Osteoblast (primary cell): ENCODE measurements at regions not wholly inside any gene's neighbourhood (a gene's known extent, or its start where the extent isn't known, plus 50 kb on each side); places are given as distances from the start of the nearest gene placed in this dataset.
A peak's percentile ranks its signal among the peaks of the same experiment; 100 is the strongest.
"Not testable (repeated sequence)": the region's sequence is repeated elsewhere in the genome, so short reads cannot be mapped to it uniquely, and the experiment has no call there.

Experiments used
- DNase-seq: peaks from one replicate; pipeline ENCODE4 v3.0.0; 2011; ENCODE audit warnings: low spot score, mixed read lengths; ENCODE audit not compliant: insufficient read length; ENCODE audit errors: missing footprints
- H2AFZ ChIP-seq: 2 replicates; pipeline ENCODE4 v1.6.0; 2011; ENCODE audit warnings: mild to moderate bottlenecking, low read length
- H3K27ac ChIP-seq: 2 replicates; pipeline ENCODE4 v1.5.1; 2011; ENCODE audit warnings: mild to moderate bottlenecking, low read depth, low read length, moderate library complexity
- H3K27me3 ChIP-seq: 2 replicates; pipeline ENCODE4 v1.6.0; 2012; ENCODE audit warnings: mild to moderate bottlenecking, control low read depth, inconsistent platforms, low read length, moderate library complexity; ENCODE audit not compliant: insufficient read depth
- H3K36me3 ChIP-seq: 2 replicates; pipeline ENCODE4 v1.5.1; 2011; ENCODE audit warnings: mild to moderate bottlenecking, low read length, control low read depth, moderate library complexity; ENCODE audit not compliant: insufficient read depth
- H3K4me1 ChIP-seq: 2 replicates; pipeline ENCODE4 v1.5.1; 2011; ENCODE audit warnings: mild to moderate bottlenecking, low read length, control low read depth, moderate library complexity; ENCODE audit not compliant: insufficient read depth
- H3K4me2 ChIP-seq: 2 replicates; pipeline ENCODE4 v1.6.0; 2011; ENCODE audit warnings: mild to moderate bottlenecking, low read length; ENCODE audit not compliant: insufficient read depth
- H3K4me3 ChIP-seq: fragments of 200-600 bp; sonication (generic); 3 replicates; pipeline ENCODE4 v1.5.1; 2012; ENCODE audit warnings: mild to moderate bottlenecking, low read length, inconsistent platforms; ENCODE audit not compliant: insufficient read depth
- H3K79me2 ChIP-seq: 2 replicates; pipeline ENCODE4 v1.6.0; 2012; ENCODE audit warnings: mild to moderate bottlenecking, low read length, control low read depth, inconsistent platforms; ENCODE audit not compliant: insufficient read depth
- H3K9me3 ChIP-seq: 2 replicates; pipeline ENCODE4 v1.5.1; 2011; ENCODE audit warnings: low read depth, low read length, control low read depth
- H4K20me1 ChIP-seq: 2 replicates; pipeline ENCODE4 v1.6.0; 2012; ENCODE audit warnings: mild to moderate bottlenecking, low read length, control low read depth; ENCODE audit not compliant: insufficient read depth
- CTCF ChIP-seq: IDR thresholded peaks from 2 replicates; pipeline ENCODE4 v1.5.1; 2011; ENCODE audit warnings: mild to moderate bottlenecking, low read depth, low read length, moderate library complexity; ENCODE audit errors: extremely low read depth

DNA sequence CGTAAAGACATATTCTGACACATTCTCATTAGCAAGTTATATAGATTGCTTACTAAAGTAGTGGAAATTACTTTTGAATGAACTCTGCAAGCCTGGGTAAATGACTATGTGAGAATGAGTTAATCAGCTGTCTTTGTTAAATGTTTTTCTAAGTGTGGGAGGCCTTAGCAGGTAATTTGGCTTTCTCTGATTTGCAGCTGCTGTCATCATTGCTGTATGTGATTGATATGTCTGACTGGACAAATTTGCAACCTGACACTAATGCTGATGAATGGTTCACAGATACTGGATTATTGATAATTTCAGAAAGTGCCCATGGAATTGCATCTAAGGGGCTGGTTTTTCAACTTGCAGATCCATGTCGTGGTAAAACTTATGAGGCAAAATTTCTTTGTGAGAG, 372.2 kb upstream of the SGO1 start:
- TF ChIP-seq CTCF, result no peak
- Histone ChIP-seq H3K4me1 (no peaks in the 10 kb centered on the region), H3K27ac (no peak overlapping the region), H3K4me3 (no peak overlapping the region), H3K79me2 (no peaks in the 10 kb centered on the region), H3K4me2 (no peak overlapping the region), H3K36me3 (no peaks in the 10 kb centered on the region), H4K20me1 (no peaks in the 10 kb centered on the region), H2AFZ (no peak overlapping the region), H3K27me3 (no peaks in the 10 kb centered on the region), H3K9me3 (no peaks in the 10 kb centered on the region)
- no peak for DNase-seq

- Histone ChIP-seq H3K36me3 (no peaks in the 10 kb centered on the region), H2AFZ (no peak overlapping the region), H4K20me1 (no peaks in the 10 kb centered on the region), H3K27ac (no peak overlapping the region), H3K4me1 (no peaks in the 10 kb centered on the region), H3K79me2 (no peaks in the 10 kb centered on the region), H3K27me3 (no peaks in the 10 kb centered on the region), H3K4me3 (no peak overlapping the region), H3K9me3 (no peaks in the 10 kb centered on the region), H3K4me2 (no peak overlapping the region)
- TF ChIP-seq CTCF, result no peak
- DNase-seq, result no peak
These were observed 370.7 kb upstream of the SGO1 start for GRCh38 chr3:20556661-20557060.

DNA sequence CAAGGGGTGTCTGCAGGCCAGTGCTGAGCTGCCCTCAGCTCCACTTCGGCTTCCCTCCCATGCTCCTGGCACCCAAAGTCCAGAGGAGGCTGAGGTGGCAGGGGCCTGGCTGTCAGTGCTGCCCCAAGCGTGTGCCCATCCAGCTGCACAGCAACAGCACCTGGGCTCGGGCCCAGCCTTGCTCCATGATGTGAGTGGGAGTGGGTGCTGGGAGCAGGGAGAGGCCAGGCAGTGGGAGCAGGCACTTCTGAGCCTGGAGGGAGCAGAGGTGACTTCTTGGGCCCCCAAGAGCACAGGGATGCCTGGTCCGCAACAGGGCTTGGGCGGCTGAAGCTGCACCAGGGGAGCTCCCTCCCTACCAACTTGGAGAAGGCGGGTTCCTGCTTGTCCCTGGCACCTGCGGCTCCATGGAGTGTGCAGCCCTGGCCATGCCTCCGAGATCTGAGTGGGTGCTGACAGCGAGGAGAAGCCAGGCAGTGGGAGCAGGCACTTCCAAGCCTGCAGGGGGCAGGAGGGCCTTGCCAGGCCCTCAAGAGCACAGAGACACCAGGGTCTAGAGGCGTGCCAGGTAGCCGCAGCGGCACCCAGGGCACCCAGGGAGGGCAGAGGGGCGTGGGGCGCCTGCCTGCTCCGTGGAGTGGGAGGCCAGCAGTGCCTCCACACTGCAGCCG, 366.7 kb upstream of the SGO1 start:
- no peak for TF ChIP-seq CTCF
- Histone ChIP-seq H3K27me3 (no peaks in the 10 kb centered on the region), H3K4me2 (no peak overlapping the region), H3K9me3 (no peaks in the 10 kb centered on the region), H3K4me1 (no peaks in the 10 kb centered on the region), H4K20me1 (no peaks in the 10 kb centered on the region), H3K4me3 (no peak overlapping the region), H3K27ac (no peak overlapping the region), H3K36me3 (no peaks in the 10 kb centered on the region), H2AFZ (no peak overlapping the region), H3K79me2 (no peaks in the 10 kb centered on the region)
- peak; percentile 30 for DNase-seq

GRCh38 chr3:20547361-20548269, 361.6 kb upstream of the SGO1 start:
- H3K4me2 ChIP-seq, H3K4me3 ChIP-seq, H4K20me1 ChIP-seq, H3K79me2 ChIP-seq, H3K9me3 ChIP-seq, DNase-seq, H3K27ac ChIP-seq, H3K4me1 ChIP-seq, H2AFZ ChIP-seq, H3K36me3 ChIP-seq, H3K27me3 ChIP-seq: not testable (repeated sequence)
